ENCODE measurements at regions not wholly inside any gene's neighbourhood (a gene's known extent, or its start where the extent isn't known, plus 50 kb on each side); places are given as distances from the start of the nearest gene placed in this dataset.

DNA sequence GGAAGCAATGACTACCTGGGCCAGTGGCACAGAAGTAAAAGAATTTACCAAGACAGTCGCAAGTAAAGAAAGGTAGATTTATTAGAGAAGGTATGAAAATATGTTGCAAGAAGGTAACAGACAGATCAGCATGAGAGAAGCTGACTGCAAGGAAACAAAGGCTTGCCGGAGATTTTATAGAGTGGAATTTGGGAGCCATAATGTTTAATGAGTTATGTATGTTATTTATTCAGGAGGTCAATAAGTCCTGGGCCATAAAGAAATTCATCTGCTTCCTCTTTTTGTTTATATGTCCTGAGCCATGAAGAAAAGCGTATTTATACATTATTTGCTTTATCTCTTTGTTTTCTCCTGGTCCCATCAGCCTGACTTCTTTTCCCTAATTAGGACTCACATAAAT is 423.6 kb downstream of the PTH2R start:
- Histone ChIP-seq H2AFZ (ENCODE audit: low read length) (no peak overlapping the region), H2BK15ac (ENCODE audit: low read depth, low read length) (no peak overlapping the region), H4K91ac (ENCODE audit: insufficient read length, low read depth, low read length) (no peak overlapping the region), H2BK5ac (ENCODE audit: insufficient read length, low read length) (no peak overlapping the region), H3K79me2 (ENCODE audit: insufficient read depth, low read length) (no peaks in the 10 kb centered on the region), H3K4ac (ENCODE audit: low read depth, low read length) (no peak overlapping the region), H3T11ph (ENCODE audit: low read length) (no peak overlapping the region), H3K4me2 (ENCODE audit: insufficient read depth, insufficient read length, low read length) (no peak overlapping the region), H3K4me1 (ENCODE audit: insufficient read depth, low read length) (no peaks in the 10 kb centered on the region), H4K20me1 (ENCODE audit: control insufficient read depth, insufficient read depth, insufficient read length) (no peaks in the 10 kb centered on the region), H3K56ac (ENCODE audit: insufficient read length, low read depth, low read length) (no peak overlapping the region), H2BK120ac (ENCODE audit: low read depth, low read length, poor library complexity, severe bottlenecking) (no peak overlapping the region), H3K9ac (ENCODE audit: extremely low read depth, insufficient read length, low read length) (no peak overlapping the region), H3K79me1 (ENCODE audit: insufficient read depth, low read depth, low read length, poor library complexity, severe bottlenecking) (no peaks in the 10 kb centered on the region), H3K23me2 (ENCODE audit: insufficient read length, low read depth, low read length, poor library complexity, severe bottlenecking) (no peaks in the 10 kb centered on the region), H3K9me3 (ENCODE audit: control insufficient read depth, low read depth, low read length) (no peaks in the 10 kb centered on the region), H2BK12ac (ENCODE audit: insufficient read length, low read depth, low read length) (no peak overlapping the region), H3K23ac (ENCODE audit: insufficient read length, low read depth, low read length) (no peak overlapping the region), H3K27ac (ENCODE audit: insufficient read length, low read depth, low read length) (no peak overlapping the region), H3K18ac (ENCODE audit: insufficient read length, low read depth, low read length) (no peak overlapping the region), H2BK20ac (ENCODE audit: low read depth, low read length, poor library complexity, severe bottlenecking) (no peak overlapping the region), H4K5ac (ENCODE audit: insufficient read length, low read depth, low read length) (no peak overlapping the region), H4K8ac (replicated peaks; ENCODE audit: insufficient read length, low read depth, low read length) (no peak overlapping the region), H2AK5ac (ENCODE audit: insufficient read length, low read length) (no peak overlapping the region), H3K27me3 (ENCODE audit: insufficient read depth, low read length) (no peaks in the 10 kb centered on the region), H3K14ac (ENCODE audit: insufficient read depth, low read length) (no peak overlapping the region)
- Mint-ChIP-seq H3K36me3 (ENCODE audit: insufficient read depth in 1 of 3, low read depth in 3 of 3) (peaks cover 20 to 37% (median 25%) of the 10 kb centered on the region in 3 experiments), H3K27ac (no peak overlapping the region), H3K4me3 (no peak overlapping the region), H3K9me3 (peaks cover 37 to 40% of the 10 kb centered on the region in 2 experiments), H3K4me1 (peaks cover 10 to 12% of the 10 kb centered on the region in 2 experiments; a peak in 3 of 4 replicates), H3K27me3 (ENCODE audit: low read depth) (peaks cover 5% of the 10 kb centered on the region; the same call in 1 of the 2 replicates)
- WGBS (ENCODE audit: extremely low coverage, insufficient read length, low lambda C conversion rate) = no CpG with 5 or more reads among the region's 3 CpGs
- TF ChIP-seq, protein P1, sequence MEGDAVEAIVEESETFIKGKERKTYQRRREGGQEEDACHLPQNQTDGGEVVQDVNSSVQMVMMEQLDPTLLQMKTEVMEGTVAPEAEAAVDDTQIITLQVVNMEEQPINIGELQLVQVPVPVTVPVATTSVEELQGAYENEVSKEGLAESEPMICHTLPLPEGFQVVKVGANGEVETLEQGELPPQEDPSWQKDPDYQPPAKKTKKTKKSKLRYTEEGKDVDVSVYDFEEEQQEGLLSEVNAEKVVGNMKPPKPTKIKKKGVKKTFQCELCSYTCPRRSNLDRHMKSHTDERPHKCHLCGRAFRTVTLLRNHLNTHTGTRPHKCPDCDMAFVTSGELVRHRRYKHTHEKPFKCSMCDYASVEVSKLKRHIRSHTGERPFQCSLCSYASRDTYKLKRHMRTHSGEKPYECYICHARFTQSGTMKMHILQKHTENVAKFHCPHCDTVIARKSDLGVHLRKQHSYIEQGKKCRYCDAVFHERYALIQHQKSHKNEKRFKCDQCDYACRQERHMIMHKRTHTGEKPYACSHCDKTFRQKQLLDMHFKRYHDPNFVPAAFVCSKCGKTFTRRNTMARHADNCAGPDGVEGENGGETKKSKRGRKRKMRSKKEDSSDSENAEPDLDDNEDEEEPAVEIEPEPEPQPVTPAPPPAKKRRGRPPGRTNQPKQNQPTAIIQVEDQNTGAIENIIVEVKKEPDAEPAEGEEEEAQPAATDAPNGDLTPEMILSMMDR (conservative IDR thresholded peaks at IDR 0.05) = no peak
- DNase-seq = no peak

Data from H9 (cell line).